NB4 (cell line): ENCODE measurements at regions not wholly inside any gene's neighbourhood (a gene's known extent, or its start where the extent isn't known, plus 50 kb on each side); places are given as distances from the start of the nearest gene placed in this dataset.

Source experiments
- CTCF ChIP-seq: IDR thresholded peaks from one replicate; pipeline ENCODE4 v1.5.1; 2012; ENCODE audit warnings: low read depth, low read length
- MYC ChIP-seq: IDR thresholded peaks from 2 replicates; pipeline ENCODE4 v1.6.1; 2011; ENCODE audit warnings: low read depth, low read length

GRCh38 chr3:166829896-166830295, 550.2 kb downstream of the ZBBX start:
- no peak for TF ChIP-seq CTCF
- TF ChIP-seq MYC, result no peak
